Thoracic aorta (tissue), 2 donors: ENCODE measurements at regions not wholly inside any gene's neighbourhood (a gene's known extent, or its start where the extent isn't known, plus 50 kb on each side); places are given as distances from the start of the nearest gene placed in this dataset.

ENCODE experiments used
- ATAC-seq: fragments of 150-250 bp; one replicate; pipeline ENCODE4 v1.8.0; 2017; ENCODE audit warnings: low read depth; ENCODE audit not compliant: insufficient number of reproducible peaks, low FRiP score
- DNase-seq: peaks from one replicate; pipeline ENCODE4 v3.0.0-alpha.2; 2020; ENCODE audit warnings: low spot score
- H3K27ac ChIP-seq, 2 donors: fragments of 200-600 bp; sonication (generic); 1 replicate in 1 of 2; 2 replicates in 1 of 2; pipeline ENCODE4 v1.5.1; 2016; ENCODE audit warnings: mild to moderate bottlenecking in 2 of 2, moderate library complexity in 2 of 2
- H3K27me3 ChIP-seq: fragments of 200-600 bp; sonication (generic); replicated peaks from 2 replicates; pipeline ENCODE4 v1.6.0; 2016; ENCODE audit warnings: mild to moderate bottlenecking; ENCODE audit not compliant: insufficient read depth
- H3K36me3 ChIP-seq: fragments of 200-600 bp; sonication (generic); one replicate; pipeline ENCODE4 v1.5.1; 2016
- H3K4me1 ChIP-seq, 2 donors: fragments of 200-600 bp; sonication (generic); 1 replicate in 1 of 2; 2 replicates in 1 of 2; pipeline versions ENCODE4 v1.5.1 to v1.6.0; 2016; ENCODE audit warnings: low read depth in 2 of 2, mild to moderate bottlenecking in 1 of 2; ENCODE audit not compliant: control insufficient read depth in 1 of 2
- H3K4me3 ChIP-seq: fragments of 200-600 bp; sonication (generic); 2 replicates; pipeline ENCODE4 v1.5.1; 2016; ENCODE audit warnings: mild to moderate bottlenecking
- H3K9me3 ChIP-seq: fragments of 200-600 bp; sonication (generic); 2 replicates; pipeline ENCODE4 v1.5.1; 2016
- CTCF ChIP-seq: fragments of 200-600 bp; sonication (generic); IDR thresholded peaks from one replicate; pipeline ENCODE4 v1.5.1; 2019; ENCODE audit warnings: antibody characterized with exemption

- H3K27me3 ChIP-seq: no peaks in the 10 kb centered on the region
- ATAC-seq (no peak), DNase-seq (no peak)
- H3K4me1 ChIP-seq: no peaks in the 10 kb centered on the region
- H3K4me3 ChIP-seq: peak overlapping the region; percentile 55
- H3K27ac ChIP-seq: no peak overlapping the region
- H3K36me3 ChIP-seq: no peaks in the 10 kb centered on the region
- TF ChIP-seq CTCF: no peak
- no peaks in the 10 kb centered on the region for H3K9me3 ChIP-seq
Observed at GRCh38 chr4:175946472-175947116, 119.0 kb upstream of the WDR17 start.

GRCh38 chr4:175947117-175947722 is 118.4 kb upstream of the WDR17 start:
- Histone ChIP-seq H3K4me3 (peak overlapping the region; percentile 55), H3K4me1 (no peaks in the 10 kb centered on the region), H3K27me3 (no peaks in the 10 kb centered on the region), H3K36me3 (no peaks in the 10 kb centered on the region), H3K9me3 (no peaks in the 10 kb centered on the region), H3K27ac (no peak overlapping the region)
- TF ChIP-seq CTCF: peak; percentile 51
- DNase-seq (no peak), ATAC-seq (no peak)

GRCh38 chr4:175951794-175952193 is 113.8 kb upstream of the WDR17 start:
- no peak for TF ChIP-seq CTCF
- ATAC-seq (no peak), DNase-seq (no peak)
- no peak overlapping the region for H3K4me3 ChIP-seq
- H3K27me3 ChIP-seq: no peaks in the 10 kb centered on the region
- no peaks in the 10 kb centered on the region for H3K4me1 ChIP-seq
- no peaks in the 10 kb centered on the region for H3K36me3 ChIP-seq
- no peak overlapping the region for H3K27ac ChIP-seq
- H3K9me3 ChIP-seq: no peaks in the 10 kb centered on the region

GRCh38 chr4:175953116-175953515 is 112.5 kb upstream of the WDR17 start:
- Histone ChIP-seq H3K4me1 (no peaks in the 10 kb centered on the region), H3K9me3 (no peaks in the 10 kb centered on the region), H3K4me3 (no peak overlapping the region), H3K27me3 (no peaks in the 10 kb centered on the region), H3K27ac (no peak overlapping the region), H3K36me3 (no peaks in the 10 kb centered on the region)
- no peak for DNase-seq
- ATAC-seq: no peak
- no peak for TF ChIP-seq CTCF

- Histone ChIP-seq H3K27ac (no peak overlapping the region), H3K9me3 (no peaks in the 10 kb centered on the region), H3K27me3 (no peaks in the 10 kb centered on the region), H3K36me3 (no peaks in the 10 kb centered on the region), H3K4me1 (no peaks in the 10 kb centered on the region), H3K4me3 (no peak overlapping the region)
- TF ChIP-seq CTCF: no peak
- ATAC-seq (no peak), DNase-seq (no peak)
Observed at GRCh38 chr4:175953960-175954521, 111.6 kb upstream of the WDR17 start.
